Stimulated activated naive CD4-positive, alpha-beta T cell treated with Interleukin-2 at 50 U/mL for 16 hours (primary cell): ENCODE measurements at regions not wholly inside any gene's neighbourhood (a gene's known extent, or its start where the extent isn't known, plus 50 kb on each side); places are given as distances from the start of the nearest gene placed in this dataset.

ENCODE experiments used
- DNase-seq: peaks from one replicate; lab custom pipeline; 2025; lab: John Stamatoyannopoulos, UW

DNA sequence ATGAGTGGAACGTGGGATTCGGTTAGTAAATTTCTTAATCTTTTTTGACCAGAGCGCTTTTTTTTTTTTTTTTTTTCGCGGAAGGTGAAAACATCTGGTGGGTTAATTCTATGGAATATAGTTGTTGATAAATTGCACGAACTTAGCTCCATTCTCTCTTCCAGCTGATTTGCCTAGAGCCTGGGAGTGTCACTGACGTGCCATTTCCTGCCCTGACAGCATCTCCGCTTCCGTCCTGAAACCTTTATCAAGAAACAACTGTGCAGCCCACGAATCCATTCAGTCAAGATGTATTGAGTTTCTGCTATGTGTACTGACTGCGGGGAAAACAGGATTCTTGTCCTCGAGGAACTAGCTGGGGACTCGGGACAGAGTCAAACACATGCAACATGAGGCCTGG lies 59.5 kb upstream of the TGM3 start:
- no peak for DNase-seq

DNA sequence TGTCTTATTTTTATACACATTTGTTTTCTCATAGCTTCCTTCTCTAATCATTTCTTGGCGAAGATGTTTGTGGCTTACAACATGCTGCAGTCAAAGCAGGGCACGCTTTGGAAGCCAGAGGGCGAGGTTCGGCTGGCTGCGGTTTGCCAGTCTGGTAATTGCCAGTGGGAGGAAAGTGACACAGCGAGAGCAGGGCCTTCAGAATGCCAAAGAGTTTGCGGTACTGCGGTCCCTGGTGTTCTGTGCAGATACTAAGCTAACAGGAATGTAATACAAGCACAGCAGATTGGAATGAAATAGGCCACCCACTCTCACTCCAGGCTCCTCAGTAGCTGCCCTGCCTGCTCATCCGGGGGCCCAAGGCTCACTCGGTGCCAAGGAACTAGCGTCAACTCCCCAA lies 58.7 kb upstream of the TGM3 start:
- DNase-seq, result no peak

DNA sequence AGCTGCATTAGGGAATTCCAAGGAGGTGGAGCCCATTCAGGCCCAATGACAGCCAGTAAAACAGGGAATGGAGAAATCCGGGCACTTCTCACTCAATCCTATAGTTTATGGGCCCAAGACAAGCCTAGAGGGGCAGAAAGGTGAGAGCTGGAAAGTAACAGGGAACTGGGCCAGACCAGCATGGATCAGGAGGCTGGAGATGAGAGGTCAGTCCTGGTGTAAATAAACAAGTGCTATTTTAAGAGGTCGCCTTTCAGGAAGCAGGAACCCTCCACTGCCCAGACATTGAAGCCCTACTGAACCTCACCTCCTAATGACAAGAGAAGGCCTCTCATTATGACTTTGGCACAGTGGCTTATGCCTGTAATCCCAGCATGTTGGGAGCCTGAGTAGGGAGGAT lies 57.2 kb upstream of the TGM3 start:
- DNase-seq, result no peak

DNA sequence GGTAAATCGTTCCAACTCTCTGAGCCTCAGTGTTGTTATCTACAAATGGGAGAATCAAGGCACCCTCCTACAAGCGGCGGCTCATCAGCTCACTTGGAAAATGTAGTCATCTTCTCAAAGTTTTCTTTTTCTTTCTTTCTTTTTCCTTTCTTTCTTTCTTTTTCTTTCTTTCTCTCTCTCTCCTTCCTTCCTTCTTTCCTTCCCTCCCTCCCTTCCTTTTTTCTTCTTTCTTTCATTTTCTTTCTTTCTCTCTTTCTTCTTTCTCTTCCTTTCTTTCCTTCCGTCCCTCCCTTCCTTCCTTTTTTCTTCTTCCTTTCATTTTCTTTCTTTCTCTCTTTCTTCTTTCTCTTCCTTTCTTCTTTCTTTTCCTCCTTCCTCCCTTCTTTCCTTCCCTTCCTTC lies 55.0 kb upstream of the TGM3 start:
- no peak for DNase-seq

DNA sequence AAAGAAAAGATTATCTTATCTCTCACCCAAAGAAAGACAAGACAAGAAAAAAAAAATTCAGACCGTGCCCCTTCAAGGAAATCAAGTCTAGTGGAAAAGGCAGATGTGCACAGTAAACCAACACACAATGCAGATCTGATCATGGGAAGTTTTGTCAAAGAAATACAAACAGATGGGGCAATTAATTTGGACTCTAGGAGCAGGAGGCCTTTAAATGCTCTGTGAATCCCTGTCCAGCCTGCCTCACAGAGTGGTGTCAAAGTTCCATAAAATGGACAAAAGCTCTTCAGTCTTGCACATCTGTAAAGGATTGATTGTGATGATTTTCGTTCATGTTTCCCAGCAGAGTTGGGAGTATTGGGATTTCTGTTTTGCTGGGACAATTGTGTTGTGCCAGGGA lies 53.1 kb upstream of the TGM3 start:
- DNase-seq, result no peak

DNA sequence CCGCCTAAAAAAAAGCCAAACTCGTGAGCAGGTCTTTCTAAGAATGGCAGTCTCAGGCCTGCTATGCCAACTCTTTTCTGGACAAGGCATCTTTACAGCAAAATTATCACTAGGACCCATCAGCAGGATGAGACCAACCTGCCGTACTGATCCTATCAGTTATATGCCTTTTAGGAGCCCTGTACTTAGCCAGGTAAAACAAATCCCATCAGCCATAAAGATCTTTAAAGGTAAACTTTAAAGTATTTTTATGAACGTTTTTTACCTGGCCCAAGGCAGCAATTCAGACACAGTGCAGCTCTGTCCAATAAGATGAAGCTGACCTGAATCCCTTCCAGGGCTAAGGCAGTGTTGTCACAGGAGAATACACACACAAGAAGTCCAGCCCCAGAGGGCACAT lies 51.3 kb upstream of the TGM3 start:
- no peak for DNase-seq

DNA sequence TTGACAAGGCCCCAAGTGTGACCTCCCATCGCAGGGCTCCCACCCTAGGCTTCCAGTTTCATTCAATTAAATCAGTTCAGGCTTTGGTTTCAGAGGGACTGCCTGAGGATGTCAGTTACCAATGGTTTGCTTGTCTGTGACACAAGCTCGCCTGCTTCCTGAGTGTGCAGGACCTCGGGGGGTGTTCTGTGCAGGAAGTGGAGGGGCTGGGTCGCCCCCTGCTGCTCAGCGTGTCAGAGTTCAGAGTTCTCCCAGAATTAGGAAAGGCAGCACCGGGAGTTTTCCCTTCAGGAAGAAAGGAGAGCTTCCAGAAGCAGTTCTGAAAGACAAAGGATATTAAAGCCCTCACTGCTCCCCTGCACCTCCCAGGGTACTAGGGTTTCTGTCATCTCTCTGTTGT lies 50.8 kb upstream of the TGM3 start:
- DNase-seq, result no peak

DNA sequence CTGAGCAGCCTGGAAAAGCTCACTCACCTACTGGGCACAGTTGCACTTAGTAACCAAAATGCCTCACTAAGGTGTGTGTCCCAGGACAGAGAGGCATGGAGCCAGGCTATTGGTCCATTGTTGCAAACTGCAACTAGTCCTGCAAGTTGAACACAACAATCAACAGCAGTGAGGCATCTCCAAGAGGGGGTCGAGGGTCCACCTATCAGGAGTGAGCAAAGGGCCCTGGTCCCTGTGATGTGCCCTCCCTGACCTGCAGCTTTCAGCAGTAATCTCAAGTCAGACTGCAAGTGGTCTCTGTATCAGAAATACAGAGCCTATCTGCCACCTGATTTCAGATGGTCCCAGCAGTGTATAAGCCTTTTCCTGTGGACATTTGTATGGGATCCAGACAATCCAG lies 50.2 kb upstream of the TGM3 start:
- no peak for DNase-seq
